ENCODE measurements at regions not wholly inside any gene's neighbourhood (a gene's known extent, or its start where the extent isn't known, plus 50 kb on each side); places are given as distances from the start of the nearest gene placed in this dataset.
A peak's percentile ranks its signal among the peaks of the same experiment; 100 is the strongest.
"Not testable (repeated sequence)": the region's sequence is repeated elsewhere in the genome, so short reads cannot be mapped to it uniquely, and the experiment has no call there.

- no peak for TF ChIP-seq CTCF (IDR thresholded peaks at IDR 0.05; ENCODE audit: insufficient read depth, missing control alignments)
- DNase-seq (ENCODE audit: insufficient read length, low spot score), result no peak
- FAIRE-seq, result no peak
These were observed 53.2 kb upstream of the SH3BP4 start for GRCh38 chr2:234898534-234899053.

GRCh38 chr2:234888442-234888841 is 63.4 kb upstream of the SH3BP4 start:
- not testable (repeated sequence) for FAIRE-seq; DNase-seq (ENCODE audit: insufficient read length, low spot score)

DNA sequence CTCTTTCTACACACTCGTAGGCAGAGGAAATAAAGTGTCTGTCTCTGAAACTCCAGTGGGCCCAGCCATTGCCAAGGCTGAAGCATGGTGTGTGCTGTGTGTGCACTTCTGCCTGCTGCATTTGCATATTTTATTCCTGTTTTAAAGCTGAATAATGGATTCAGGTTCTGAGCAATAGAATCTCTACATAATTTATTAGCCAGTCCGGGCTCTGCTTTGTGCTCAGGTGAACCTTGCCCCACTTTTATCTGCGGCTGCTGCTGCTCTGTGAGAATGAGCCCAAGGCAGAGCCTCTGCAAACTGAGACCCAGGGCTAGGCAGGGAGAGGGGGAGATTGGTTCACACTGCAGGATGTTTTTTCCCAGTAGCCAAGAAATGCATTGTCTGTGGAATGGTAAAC is 64.6 kb upstream of the SH3BP4 start:
- TF ChIP-seq CTCF (IDR thresholded peaks at IDR 0.05; ENCODE audit: insufficient read depth, missing control alignments), result no peak
- DNase-seq (ENCODE audit: insufficient read length, low spot score), result no peak
- FAIRE-seq, result no peak

DNA sequence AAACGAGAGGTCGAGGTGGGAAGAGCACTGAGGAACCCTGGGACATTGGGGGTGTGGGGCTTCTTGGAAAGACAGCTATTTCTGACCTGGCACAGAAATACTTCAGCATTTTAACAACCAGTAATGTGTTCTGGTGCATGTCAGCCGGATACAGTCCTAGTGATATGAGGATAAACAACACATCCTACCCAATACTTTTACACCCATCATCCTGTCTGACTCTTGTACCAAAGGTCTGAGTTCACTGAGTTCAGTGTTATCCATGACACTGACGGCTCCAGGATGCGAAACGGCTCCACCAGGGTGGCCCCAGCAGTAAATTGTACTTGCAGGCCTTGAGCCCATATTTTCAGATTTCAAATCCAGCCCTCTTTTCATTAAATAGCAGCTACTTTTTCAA is 65.9 kb upstream of the SH3BP4 start:
- DNase-seq (ENCODE audit: insufficient read length, low spot score) (no peak), FAIRE-seq (no peak)
- TF ChIP-seq CTCF (IDR thresholded peaks at IDR 0.05; ENCODE audit: insufficient read depth, missing control alignments), result no peak

- TF ChIP-seq CTCF (IDR thresholded peaks at IDR 0.05; ENCODE audit: insufficient read depth, missing control alignments), result no peak
- FAIRE-seq, result no peak
- no peak for DNase-seq (ENCODE audit: insufficient read length, low spot score)
These were observed 66.7 kb upstream of the SH3BP4 start for GRCh38 chr2:234885118-234885517.

- no peak for FAIRE-seq
These were observed 67.2 kb upstream of the SH3BP4 start for GRCh38 chr2:234884591-234884990.

DNA sequence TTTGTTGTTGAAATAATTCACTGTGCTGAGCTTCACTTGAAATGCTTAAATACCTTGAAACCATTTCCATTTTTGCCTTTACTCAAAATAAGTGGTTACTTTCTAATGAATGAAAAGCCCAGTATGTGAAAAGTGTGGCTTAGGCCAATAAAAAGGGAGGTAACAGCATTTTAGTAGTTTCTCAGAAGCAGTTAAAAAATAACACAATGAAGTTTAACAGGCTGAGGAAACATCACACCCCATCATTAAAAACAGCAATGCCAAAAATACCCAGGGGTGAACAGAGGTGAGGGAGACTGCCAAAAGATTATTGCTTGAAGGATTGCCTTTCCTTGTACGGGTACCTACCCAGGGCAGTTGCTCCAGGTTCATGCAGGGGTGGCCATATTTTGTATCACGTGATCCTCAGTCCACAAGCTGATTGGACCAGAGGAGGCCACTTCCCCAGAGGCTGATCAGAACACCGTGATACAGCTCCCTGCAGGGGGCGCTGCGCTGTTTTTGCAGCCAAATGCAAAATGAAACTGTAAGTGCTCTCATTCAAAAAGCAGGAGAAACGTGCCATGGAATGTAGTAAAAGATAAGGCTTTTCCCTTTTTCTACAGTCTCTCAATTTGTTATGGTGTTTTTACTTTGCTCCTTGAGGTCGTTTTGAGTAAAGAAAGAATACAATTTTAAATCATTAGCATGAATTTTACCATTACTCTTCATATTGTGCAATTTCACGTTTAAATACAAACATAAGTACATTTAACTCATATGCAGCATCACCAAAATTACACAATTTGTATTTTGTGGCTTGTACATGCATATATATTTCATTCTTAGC is 70.2 kb upstream of the SH3BP4 start:
- TF ChIP-seq CTCF (IDR thresholded peaks at IDR 0.05; ENCODE audit: insufficient read depth, missing control alignments), result peak; percentile 24
- no peak for FAIRE-seq
- no peak for DNase-seq (ENCODE audit: insufficient read length, low spot score)

More at GRCh38 chr2:234884591-234884990, 67.2 kb upstream of the SH3BP4 start:
- DNase-seq (ENCODE audit: insufficient read length, low spot score), result no peak
- no peak for TF ChIP-seq CTCF (IDR thresholded peaks at IDR 0.05; ENCODE audit: insufficient read depth, missing control alignments)
